Mammary epithelial cell (primary cell): ENCODE measurements at regions not wholly inside any gene's neighbourhood (a gene's known extent, or its start where the extent isn't known, plus 50 kb on each side); places are given as distances from the start of the nearest gene placed in this dataset.

Experiments
- CTCF ChIP-seq, 2 donors: IDR thresholded peaks in 1 of 2; conservative IDR thresholded peaks in 1 of 2; 2 replicates each; pipeline ENCODE4 v1.5.1; 2011 to 2012; ENCODE audit warnings: inconsistent platforms in 2 of 2, low read length in 2 of 2, mild to moderate bottlenecking in 2 of 2, control low read depth in 1 of 2, low read depth in 1 of 2; ENCODE audit not compliant: insufficient read depth in 1 of 2; ENCODE audit errors: extremely low read depth in 1 of 2
- EZH2 ChIP-seq: IDR thresholded peaks from 2 replicates; pipeline ENCODE4 v1.6.1; 2012; ENCODE audit warnings: low read length, inconsistent platforms, borderline replicate concordance

GRCh38 chr4:124846306-124846705, 133.8 kb upstream of the ANKRD50 start:
- TF ChIP-seq CTCF (conservative IDR thresholded peaks at IDR 0.05 in 1 of 2, IDR thresholded peaks at IDR 0.05 in 1 of 2; ENCODE audit: extremely low read depth in 1 of 2, insufficient read depth in 1 of 2, low read depth in 1 of 2, low read length in 2 of 2), result no peak
- TF ChIP-seq EZH2, result no peak
